Body of pancreas (tissue), 4 donors: ENCODE measurements at regions not wholly inside any gene's neighbourhood (a gene's known extent, or its start where the extent isn't known, plus 50 kb on each side); places are given as distances from the start of the nearest gene placed in this dataset.
"Not testable (repeated sequence)": the region's sequence is repeated elsewhere in the genome, so short reads cannot be mapped to it uniquely, and the experiment has no call there.

Experiments used
- POLR2A ChIP-seq, 3 donors: fragments of 450-650 bp; IDR thresholded peaks; one replicate each; pipeline ENCODE4 v1.6.1; 2016; ENCODE audit warnings: antibody characterized with exemption in 3 of 3, mild to moderate bottlenecking in 2 of 3
- TF ChIP-seq, protein P1 (sequence below), 7 experiments: fragments of 450-650 bp in 4 of 7; fragments of 200-600 bp in 3 of 7; sonication (generic) in 3 of 7; IDR thresholded peaks; one replicate each; pipeline ENCODE4 v1.5.1; 2016 to 2019; ENCODE audit warnings: antibody characterized with exemption in 7 of 7

DNA sequence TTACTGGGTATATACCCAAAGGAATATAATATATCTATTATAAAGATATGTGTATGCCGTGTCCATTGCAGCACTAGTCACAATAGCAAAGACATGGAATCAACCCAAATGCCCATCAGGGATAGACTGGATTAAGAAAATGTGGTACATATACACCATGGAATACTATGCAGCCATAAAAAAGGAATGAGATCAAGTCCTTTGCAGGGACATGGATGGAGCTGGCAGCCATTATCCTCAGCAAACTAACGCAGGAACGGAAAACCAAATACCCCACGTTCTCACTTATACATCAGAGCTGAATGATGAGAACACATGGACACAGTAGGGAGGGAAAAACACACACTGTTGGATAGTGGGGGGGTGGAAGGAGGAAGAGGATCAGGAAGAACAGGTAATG, 206.7 kb downstream of the MSX2 start:
- TF ChIP-seq, protein P1, sequence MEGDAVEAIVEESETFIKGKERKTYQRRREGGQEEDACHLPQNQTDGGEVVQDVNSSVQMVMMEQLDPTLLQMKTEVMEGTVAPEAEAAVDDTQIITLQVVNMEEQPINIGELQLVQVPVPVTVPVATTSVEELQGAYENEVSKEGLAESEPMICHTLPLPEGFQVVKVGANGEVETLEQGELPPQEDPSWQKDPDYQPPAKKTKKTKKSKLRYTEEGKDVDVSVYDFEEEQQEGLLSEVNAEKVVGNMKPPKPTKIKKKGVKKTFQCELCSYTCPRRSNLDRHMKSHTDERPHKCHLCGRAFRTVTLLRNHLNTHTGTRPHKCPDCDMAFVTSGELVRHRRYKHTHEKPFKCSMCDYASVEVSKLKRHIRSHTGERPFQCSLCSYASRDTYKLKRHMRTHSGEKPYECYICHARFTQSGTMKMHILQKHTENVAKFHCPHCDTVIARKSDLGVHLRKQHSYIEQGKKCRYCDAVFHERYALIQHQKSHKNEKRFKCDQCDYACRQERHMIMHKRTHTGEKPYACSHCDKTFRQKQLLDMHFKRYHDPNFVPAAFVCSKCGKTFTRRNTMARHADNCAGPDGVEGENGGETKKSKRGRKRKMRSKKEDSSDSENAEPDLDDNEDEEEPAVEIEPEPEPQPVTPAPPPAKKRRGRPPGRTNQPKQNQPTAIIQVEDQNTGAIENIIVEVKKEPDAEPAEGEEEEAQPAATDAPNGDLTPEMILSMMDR (IDR thresholded peaks at IDR 0.05): not testable (repeated sequence)
- not testable (repeated sequence) for TF ChIP-seq POLR2A (IDR thresholded peaks at IDR 0.05)
